ELR (cell line): ENCODE measurements at regions not wholly inside any gene's neighbourhood (a gene's known extent, or its start where the extent isn't known, plus 50 kb on each side); places are given as distances from the start of the nearest gene placed in this dataset.

Source experiments
- DNase-seq: peaks from one replicate; pipeline ENCODE4 v3.0.0-alpha.2; 2015; ENCODE audit warnings: low read depth

GRCh38 chr6:56766806-56767178, 124.1 kb upstream of the DST start:
- peak; percentile 86 for DNase-seq

DNA sequence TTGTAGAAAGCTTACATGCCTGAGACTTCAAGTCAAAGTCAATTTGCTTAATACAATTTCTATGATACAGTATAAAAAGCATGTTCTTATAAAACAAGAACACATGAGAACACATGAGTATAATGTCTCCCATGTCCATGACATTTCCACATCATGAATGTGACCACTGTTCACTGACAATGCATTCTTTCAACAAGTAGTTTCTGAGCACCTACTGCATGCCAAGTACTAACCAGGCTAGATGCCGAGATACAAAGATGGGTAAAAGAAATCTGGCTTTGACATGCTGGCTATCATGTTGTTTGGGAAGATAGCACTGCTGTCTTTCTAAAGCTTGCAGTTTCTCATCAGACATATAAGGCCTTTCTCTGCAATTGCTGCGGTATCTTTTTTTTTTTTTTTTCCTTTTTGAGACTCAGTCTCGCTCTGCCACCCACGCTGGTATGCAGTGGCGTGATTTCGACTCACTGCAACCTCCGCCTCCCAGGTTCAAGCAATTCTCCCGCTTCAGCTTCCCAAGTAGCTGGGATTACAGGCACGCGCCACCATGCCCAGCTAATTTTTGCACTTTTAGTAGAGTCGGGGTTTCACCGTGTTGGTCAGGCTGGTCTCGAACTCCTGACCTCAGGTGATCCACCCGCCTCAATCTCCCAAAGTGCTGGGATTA, 123.6 kb upstream of the DST start:
- DNase-seq = no peak

- no peak for DNase-seq
Observed at GRCh38 chr6:56765494-56765893, 122.8 kb upstream of the DST start.

GRCh38 chr6:56764081-56764566, 121.4 kb upstream of the DST start:
- DNase-seq = peak; percentile 64

GRCh38 chr6:56761651-56762050, 119.0 kb upstream of the DST start:
- DNase-seq = no peak

DNA sequence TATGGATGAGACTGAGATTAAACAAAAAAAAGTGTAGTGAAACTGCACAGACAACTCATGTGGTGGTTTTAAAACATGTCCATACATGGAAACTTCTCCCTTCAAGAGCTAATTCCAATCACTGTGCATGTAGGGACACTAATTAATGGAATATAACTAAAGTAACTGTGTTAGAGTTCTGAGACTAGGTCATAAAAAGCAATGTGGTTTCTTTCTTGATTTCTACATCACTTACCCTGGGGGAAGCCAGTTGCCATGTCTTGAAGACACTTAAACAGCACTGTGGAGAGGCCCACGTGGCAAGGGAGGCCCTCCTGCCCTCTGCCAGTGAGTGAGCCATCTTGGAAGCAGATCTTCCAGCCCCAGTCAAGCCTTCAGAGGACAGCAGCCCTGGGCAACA, 118.2 kb upstream of the DST start:
- DNase-seq = no peak

DNA sequence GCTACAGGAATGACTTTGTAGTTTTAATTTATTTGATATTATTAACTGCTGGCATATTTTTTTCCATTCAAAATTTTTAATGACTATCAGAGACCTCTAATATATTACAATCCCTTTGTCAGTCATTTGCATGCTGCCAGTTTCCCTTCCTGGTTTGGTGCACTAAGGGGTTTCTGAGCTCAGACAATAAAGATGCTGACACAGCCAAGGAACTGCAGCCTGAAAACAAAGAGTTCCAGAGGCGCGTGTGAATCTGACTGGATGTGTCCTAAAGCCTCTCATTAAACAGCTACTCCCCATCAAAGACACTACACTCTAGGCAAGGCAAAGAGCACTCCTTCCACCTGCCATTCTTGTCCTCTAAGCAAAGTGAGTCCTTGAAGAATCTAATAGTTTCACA, 116.8 kb upstream of the DST start:
- DNase-seq = no peak

GRCh38 chr6:56758553-56758952, 115.9 kb upstream of the DST start:
- DNase-seq = no peak

- DNase-seq = no peak
Observed at GRCh38 chr6:56758120-56758519, 115.4 kb upstream of the DST start.

- peak; percentile 65 for DNase-seq
Observed at GRCh38 chr6:56757588-56757984, 114.9 kb upstream of the DST start.

GRCh38 chr6:56756791-56757587, 114.3 kb upstream of the DST start:
- DNase-seq = peak; percentile 50

DNA sequence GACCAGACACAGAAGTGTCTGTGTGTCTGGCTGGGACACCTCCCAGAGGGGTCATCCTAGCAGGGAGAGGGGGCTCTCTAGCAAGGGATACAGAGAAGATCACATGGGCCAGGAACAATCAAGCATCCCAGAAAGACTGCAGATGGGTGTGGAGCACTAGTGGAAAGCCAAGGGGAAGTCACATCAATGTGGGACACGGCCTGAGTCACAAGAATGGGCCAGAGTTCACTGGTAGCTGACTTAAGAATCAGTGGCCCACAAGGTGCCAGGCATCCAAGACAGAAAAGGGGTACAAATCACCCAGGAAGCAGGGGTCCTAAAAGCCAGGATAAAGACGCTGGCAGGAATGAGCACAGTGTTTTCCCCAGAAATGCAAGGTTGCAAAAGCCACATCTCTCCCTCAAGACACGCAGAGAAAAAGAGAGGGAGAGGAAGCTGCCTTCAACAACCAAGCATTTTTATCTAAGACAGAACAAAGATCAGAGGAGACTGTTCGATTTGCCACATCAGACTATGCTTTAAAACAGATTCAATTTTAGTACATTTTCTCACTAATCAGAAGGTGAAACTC, 113.6 kb upstream of the DST start:
- DNase-seq = no peak

- no peak for DNase-seq
Observed at GRCh38 chr6:56755040-56755439, 112.4 kb upstream of the DST start.

DNA sequence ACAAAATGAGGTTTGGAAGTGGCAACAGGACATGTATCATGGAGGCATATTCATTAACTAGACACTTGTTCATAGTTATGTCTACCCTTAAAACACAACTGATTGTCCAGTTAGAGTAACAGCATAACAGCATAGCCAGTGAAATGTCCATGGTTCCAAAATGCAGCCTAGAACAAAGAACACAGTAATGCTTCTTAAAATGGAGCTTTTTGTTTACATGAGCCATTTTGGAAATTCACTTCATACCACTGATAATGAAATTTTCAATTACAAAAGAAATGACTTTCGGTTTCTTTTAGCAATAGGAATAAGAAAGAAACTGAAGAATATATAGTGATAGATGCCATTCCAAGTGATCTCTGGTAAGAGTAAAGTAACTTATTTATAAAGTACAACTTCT, 111.1 kb upstream of the DST start:
- DNase-seq = no peak

DNA sequence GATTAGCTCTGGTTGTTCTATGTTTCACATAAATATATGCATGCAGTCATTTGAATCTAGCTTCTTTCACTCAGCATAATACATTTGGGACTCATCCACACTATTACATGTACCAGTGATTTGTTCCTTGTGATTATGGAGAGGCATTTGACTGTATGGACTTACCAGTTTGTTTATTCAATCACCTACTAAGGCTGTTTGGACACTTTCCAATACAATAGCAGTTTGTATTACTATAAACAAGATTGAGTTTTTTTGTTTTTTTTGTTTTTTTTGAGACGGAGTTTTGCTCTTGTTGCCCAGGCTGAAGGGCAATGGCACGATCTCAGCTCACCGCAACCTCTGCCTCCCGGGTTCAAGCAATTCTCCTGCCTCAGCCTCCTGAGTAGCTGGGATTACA, 109.8 kb upstream of the DST start:
- DNase-seq = peak; percentile 55

DNA sequence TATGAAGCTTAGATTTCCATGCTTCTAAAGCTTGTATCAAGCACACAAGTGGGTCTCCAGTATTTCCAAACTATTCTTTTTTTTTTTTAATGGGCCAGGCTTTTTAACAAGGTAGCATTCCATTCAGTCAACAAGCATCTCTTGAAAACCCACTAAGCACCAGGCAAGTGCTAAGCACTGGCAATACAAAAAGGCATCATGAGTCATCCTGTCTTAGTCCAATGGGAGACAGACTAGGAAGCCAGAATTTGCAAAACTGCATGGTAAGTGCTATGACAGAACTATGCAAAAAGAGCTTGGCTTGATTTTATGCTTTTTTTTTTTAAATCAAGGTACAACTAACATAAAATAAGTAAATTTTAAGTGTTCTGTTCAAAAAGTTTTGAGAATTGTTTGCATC, 109.3 kb upstream of the DST start:
- DNase-seq = peak; percentile 90

- DNase-seq = no peak
Observed at GRCh38 chr6:56751604-56752003, 108.9 kb upstream of the DST start.

- DNase-seq = no peak
Observed at GRCh38 chr6:56750686-56751085, 108.0 kb upstream of the DST start.

DNA sequence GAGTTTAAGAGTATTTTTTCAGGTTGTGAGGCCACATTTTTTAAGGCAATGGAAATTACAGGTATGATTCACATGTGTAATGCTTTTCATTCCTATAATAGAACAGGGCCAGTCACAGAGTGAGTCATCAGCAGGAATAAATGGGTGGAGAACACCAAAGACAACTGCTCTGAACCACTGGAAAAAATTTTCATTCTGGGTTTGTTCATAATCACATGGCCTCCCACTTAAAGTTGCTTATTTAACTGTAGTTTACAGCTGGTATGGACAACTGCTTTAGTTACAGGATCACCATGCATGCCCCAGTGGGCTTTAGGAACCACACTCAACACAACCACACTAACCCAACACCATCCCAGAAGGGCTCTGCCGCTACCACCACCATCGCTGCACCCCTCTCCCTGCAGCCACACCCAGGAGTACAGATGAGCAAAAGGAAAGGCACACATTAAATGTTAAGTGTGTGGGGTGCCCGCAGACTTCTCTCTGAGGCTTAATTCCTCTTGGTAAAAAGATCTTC, 107.0 kb upstream of the DST start:
- peak; percentile 96 for DNase-seq

GRCh38 chr6:56746767-56747504, 104.2 kb upstream of the DST start:
- DNase-seq = no peak

DNA sequence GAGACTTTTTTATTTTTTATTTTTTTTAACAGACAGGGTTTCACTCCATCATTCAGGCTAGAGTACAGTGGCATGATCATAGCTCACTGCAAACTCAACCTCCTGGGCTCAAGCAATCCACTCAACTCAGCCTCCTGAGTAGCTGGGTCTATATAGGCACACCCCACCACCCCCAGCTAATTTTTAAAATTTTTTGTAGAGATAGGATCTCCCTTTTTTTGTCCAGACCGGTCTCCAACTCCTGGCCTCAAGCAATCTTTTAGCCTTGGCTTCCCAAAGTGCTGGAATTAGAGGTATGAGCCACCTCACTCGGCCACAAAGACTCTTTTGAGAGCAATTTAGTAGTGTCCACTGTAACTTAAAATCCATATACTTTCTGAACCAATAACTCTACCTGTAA, 103.3 kb upstream of the DST start:
- no peak for DNase-seq

GRCh38 chr6:56745081-56745480, 102.4 kb upstream of the DST start:
- DNase-seq = no peak
